HG02642 (cell line): ENCODE measurements at regions not wholly inside any gene's neighbourhood (a gene's known extent, or its start where the extent isn't known, plus 50 kb on each side); places are given as distances from the start of the nearest gene placed in this dataset.

ENCODE experiments used
- ATAC-seq: cut with Tn5 transposase; IDR thresholded peaks from one replicate; pipeline ENCODE4 v1.9.1; 2021; ENCODE audit warnings: mild to moderate bottlenecking; ENCODE audit not compliant: unreplicated experiment, poor library complexity

- no peak for ATAC-seq
These were observed 51.4 kb upstream of the WSCD1 start for GRCh38 chr17:6018788-6019187.

- ATAC-seq, result no peak
These were observed 50.2 kb upstream of the WSCD1 start for GRCh38 chr17:6019959-6020358.

GRCh38 chr17:6020376-6021010 is 49.7 kb upstream of the WSCD1 start:
- ATAC-seq, result no peak
